HT-29 (cell line): ENCODE measurements at regions not wholly inside any gene's neighbourhood (a gene's known extent, or its start where the extent isn't known, plus 50 kb on each side); places are given as distances from the start of the nearest gene placed in this dataset.
"Not testable (repeated sequence)": the region's sequence is repeated elsewhere in the genome, so short reads cannot be mapped to it uniquely, and the experiment has no call there.

ENCODE experiments used
- DNase-seq: peaks from one replicate; pipeline ENCODE4 v3.0.0-alpha.2; 2015; ENCODE audit warnings: low spot score

DNA sequence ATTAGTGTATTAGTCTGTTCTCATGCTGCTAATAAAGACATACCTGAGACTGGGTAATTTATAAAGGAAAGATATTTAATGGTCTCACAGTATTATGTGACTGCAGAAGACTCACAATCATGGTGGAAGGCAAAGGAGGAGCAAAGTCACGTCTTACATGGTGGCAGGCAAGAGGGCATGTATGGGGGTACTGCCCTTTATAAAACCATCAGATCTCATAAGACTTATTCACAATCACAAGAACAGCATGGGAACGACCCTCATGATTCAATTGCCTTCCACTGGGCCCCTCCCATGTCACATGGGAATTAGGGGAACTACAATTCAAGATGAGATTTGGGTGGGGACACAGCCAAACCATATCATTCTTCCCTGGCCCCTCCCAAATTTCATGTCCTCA lies 52.7 kb upstream of the ST3GAL5 start:
- DNase-seq = not testable (repeated sequence)

DNA sequence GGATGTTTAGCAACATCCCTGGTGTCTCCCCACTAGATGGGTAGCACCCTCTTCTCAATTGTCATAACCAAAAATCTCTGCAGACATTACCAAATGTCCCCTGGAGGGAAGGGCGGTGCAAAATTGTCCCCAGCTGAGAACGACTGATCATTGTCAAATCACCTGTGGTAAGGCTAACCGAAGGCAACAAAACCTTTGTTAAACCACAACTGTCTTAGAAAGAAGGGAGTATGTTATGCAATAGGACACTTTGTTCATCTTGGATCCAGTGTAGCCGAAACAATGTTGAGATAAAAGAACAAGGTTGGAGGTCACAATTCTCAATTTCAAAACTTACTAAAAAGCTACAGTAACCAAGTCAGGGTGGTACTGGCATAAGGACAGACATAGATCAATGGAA lies 50.3 kb upstream of the ST3GAL5 start:
- no peak for DNase-seq
